Mucosa of rectum (tissue), 2 donors: ENCODE measurements at regions not wholly inside any gene's neighbourhood (a gene's known extent, or its start where the extent isn't known, plus 50 kb on each side); places are given as distances from the start of the nearest gene placed in this dataset.

ENCODE experiments used
- H3K27ac ChIP-seq, 2 donors: one replicate each; pipeline ENCODE4 v1.7.0; 2013; ENCODE audit warnings: inconsistent platforms in 2 of 2, low read depth in 2 of 2, low read length in 2 of 2
- H3K27me3 ChIP-seq, 2 donors: one replicate each; pipeline ENCODE4 v1.7.0; 2013; ENCODE audit warnings: low read length in 2 of 2; ENCODE audit not compliant: control insufficient read depth in 2 of 2, insufficient read depth in 2 of 2
- H3K36me3 ChIP-seq, 2 donors: one replicate each; pipeline ENCODE4 v1.7.0; 2013; ENCODE audit warnings: low read length in 2 of 2; ENCODE audit not compliant: control insufficient read depth in 2 of 2, insufficient read depth in 2 of 2
- H3K4me1 ChIP-seq, 2 donors: one replicate each; pipeline ENCODE4 v1.7.0; 2013; ENCODE audit warnings: low read length in 2 of 2, mild to moderate bottlenecking in 1 of 2; ENCODE audit not compliant: control insufficient read depth in 2 of 2, insufficient read depth in 2 of 2
- H3K4me3 ChIP-seq, 2 donors: one replicate each; pipeline ENCODE4 v1.7.0; 2013; ENCODE audit warnings: low read length in 2 of 2
- H3K9ac ChIP-seq, 2 donors: one replicate each; pipeline ENCODE4 v1.7.0; 2013; ENCODE audit warnings: low read length in 2 of 2, low read depth in 1 of 2, mild to moderate bottlenecking in 1 of 2
- H3K9me3 ChIP-seq, 2 donors: one replicate each; pipeline ENCODE4 v1.7.0; 2013; ENCODE audit warnings: low read length in 2 of 2; ENCODE audit not compliant: control insufficient read depth in 2 of 2
- donor health status: healthy.
- donor health status: Normal muscosa, but diverticular disease.

DNA sequence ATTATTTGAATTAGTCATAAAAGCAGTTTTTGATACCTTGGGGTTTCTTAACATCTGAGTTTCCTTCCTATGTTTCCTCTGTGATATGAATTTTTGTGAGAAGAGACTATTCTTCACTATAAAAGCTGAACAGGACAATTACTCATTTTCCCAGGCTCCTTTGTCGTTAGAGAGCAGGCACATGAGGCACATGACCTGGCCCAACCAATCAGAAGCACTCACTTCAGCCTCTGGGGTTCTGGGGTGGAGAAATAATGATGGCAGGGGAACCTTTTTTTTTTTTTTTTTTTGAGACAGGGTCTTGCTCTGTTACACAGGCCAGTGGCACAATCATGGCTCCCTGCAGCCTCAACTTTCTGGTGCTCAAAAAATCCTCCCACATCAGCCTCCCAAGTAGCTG lies 145.5 kb upstream of the ASIC2 start:
- Histone ChIP-seq H3K9me3 (no peaks in the 10 kb centered on the region), H3K27ac (no peak overlapping the region), H3K36me3 (no peaks in the 10 kb centered on the region), H3K27me3 (no peaks in the 10 kb centered on the region), H3K4me3 (no peak overlapping the region), H3K9ac (no peak overlapping the region), H3K4me1 (no peaks in the 10 kb centered on the region)

GRCh38 chr17:33442320-33442719 lies 149.2 kb upstream of the ASIC2 start:
- Histone ChIP-seq H3K27me3 (no peaks in the 10 kb centered on the region), H3K4me3 (no peak overlapping the region), H3K9ac (no peak overlapping the region), H3K27ac (no peak overlapping the region), H3K36me3 (no peaks in the 10 kb centered on the region), H3K4me1 (no peaks in the 10 kb centered on the region), H3K9me3 (no peaks in the 10 kb centered on the region)

GRCh38 chr17:33444731-33445130 lies 151.6 kb upstream of the ASIC2 start:
- Histone ChIP-seq H3K9ac (no peak overlapping the region), H3K9me3 (no peaks in the 10 kb centered on the region), H3K4me3 (no peak overlapping the region), H3K36me3 (no peaks in the 10 kb centered on the region), H3K27ac (no peak overlapping the region), H3K4me1 (no peaks in the 10 kb centered on the region), H3K27me3 (no peaks in the 10 kb centered on the region)

- H3K4me1 ChIP-seq = no peaks in the 10 kb centered on the region
- no peaks in the 10 kb centered on the region for H3K9me3 ChIP-seq
Measured at GRCh38 chr17:33447090-33447489, 154.0 kb upstream of the ASIC2 start.

DNA sequence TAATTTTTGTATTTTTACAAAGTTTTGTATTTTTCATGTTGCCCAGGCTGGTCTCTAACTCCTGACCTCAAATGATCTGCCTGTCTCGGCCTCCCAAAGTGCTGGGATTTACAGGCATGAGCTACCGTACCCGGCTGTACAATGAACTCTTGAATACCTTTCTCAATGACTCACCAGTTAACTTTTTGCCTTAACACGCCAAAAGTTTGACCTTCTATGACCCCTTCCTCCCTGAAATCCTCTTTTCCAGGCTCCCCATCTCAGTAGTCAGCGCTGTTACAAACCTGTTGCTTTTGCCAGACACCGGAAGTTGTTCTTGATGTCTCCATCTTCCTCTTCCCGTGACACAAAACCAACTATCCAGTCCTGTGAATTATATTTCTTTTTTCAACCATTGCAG lies 158.1 kb upstream of the ASIC2 start:
- Histone ChIP-seq H3K9me3 (no peaks in the 10 kb centered on the region), H3K9ac (no peak overlapping the region), H3K4me3 (no peak overlapping the region), H3K36me3 (no peaks in the 10 kb centered on the region), H3K4me1 (no peaks in the 10 kb centered on the region), H3K27me3 (peaks cover 0 to 3% of the 10 kb centered on the region in 2 donors), H3K27ac (no peak overlapping the region)

More at GRCh38 chr17:33447090-33447489, 154.0 kb upstream of the ASIC2 start:
- no peak overlapping the region for H3K9ac ChIP-seq
- no peak overlapping the region for H3K27ac ChIP-seq
- H3K4me3 ChIP-seq = no peak overlapping the region
- no peaks in the 10 kb centered on the region for H3K36me3 ChIP-seq
- H3K27me3 ChIP-seq = no peaks in the 10 kb centered on the region

DNA sequence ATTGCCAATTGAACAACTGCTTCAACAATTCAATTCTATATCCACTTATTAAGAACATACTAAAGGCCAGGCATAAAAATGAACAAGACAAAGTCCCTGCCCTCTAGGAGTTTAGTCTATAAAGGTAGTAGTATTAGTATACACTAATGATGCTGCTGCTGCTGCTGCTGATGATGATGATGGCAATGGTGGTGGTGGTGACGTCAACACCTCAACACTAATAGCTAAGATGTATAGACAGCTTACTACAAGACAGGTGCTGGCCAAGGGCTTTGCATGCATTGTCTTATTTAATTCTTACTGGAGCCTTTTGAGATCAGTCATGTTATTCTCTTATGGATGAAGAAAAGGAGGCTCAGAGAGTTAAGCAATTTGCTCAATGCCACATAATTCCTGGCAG lies 164.4 kb upstream of the ASIC2 start:
- no peak overlapping the region for H3K4me3 ChIP-seq
- H3K36me3 ChIP-seq = no peaks in the 10 kb centered on the region
- peaks cover 0 to 6% of the 10 kb centered on the region in 2 donors for H3K27me3 ChIP-seq
- H3K9ac ChIP-seq = no peak overlapping the region
- no peaks in the 10 kb centered on the region for H3K9me3 ChIP-seq
- no peaks in the 10 kb centered on the region for H3K4me1 ChIP-seq
- no peak overlapping the region for H3K27ac ChIP-seq

GRCh38 chr17:33459078-33459940 lies 166.2 kb upstream of the ASIC2 start:
- H3K4me1 ChIP-seq = no peaks in the 10 kb centered on the region
- no peaks in the 10 kb centered on the region for H3K9me3 ChIP-seq
- H3K27me3 ChIP-seq = peaks cover 0 to 3% of the 10 kb centered on the region in 2 donors
- no peak overlapping the region for H3K27ac ChIP-seq
- peak overlapping the region in 1 of 2 donors; percentile 34 for H3K4me3 ChIP-seq
- H3K36me3 ChIP-seq = no peaks in the 10 kb centered on the region
- H3K9ac ChIP-seq = no peak overlapping the region

DNA sequence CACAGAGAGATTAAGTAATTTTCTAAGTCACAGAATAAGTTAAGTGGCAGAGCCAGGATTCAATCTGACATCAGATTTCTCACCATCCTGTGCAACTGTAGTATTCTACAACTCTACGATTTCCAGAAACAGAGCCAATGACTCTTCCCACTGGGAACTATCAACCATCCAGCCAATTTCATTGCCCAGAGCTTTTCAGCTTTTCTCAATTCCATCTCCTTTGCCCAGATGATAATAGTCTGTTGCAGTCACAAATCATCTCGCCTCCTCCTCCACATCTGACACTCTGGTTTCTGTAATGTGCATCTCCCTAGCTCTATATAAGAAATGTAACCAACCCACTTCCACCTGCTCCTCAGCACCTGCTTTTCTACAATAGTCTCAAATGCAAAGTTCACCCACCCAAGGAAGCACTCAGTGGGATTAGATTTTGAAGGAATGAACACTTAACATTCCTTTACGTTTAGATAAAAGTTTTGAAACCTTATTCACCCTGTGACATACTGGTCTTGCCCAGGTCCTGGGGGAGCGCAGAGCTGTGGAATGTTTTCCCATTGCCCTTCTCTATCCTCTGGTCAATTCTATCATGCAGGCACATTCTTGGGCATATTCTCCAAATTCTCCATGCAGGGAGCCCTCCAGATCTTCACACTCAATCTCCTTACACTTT lies 167.8 kb upstream of the ASIC2 start:
- no peaks in the 10 kb centered on the region for H3K9me3 ChIP-seq
- no peak overlapping the region for H3K27ac ChIP-seq
- no peaks in the 10 kb centered on the region for H3K4me1 ChIP-seq
- H3K27me3 ChIP-seq = peaks cover 0 to 3% of the 10 kb centered on the region in 2 donors
- no peaks in the 10 kb centered on the region for H3K36me3 ChIP-seq
- no peak overlapping the region for H3K9ac ChIP-seq
- no peak overlapping the region for H3K4me3 ChIP-seq

GRCh38 chr17:33463887-33464286 lies 170.8 kb upstream of the ASIC2 start:
- Histone ChIP-seq H3K27me3 (peaks cover 0 to 3% of the 10 kb centered on the region in 2 donors), H3K27ac (no peak overlapping the region), H3K9ac (no peak overlapping the region), H3K36me3 (no peaks in the 10 kb centered on the region), H3K4me1 (no peaks in the 10 kb centered on the region), H3K4me3 (no peak overlapping the region), H3K9me3 (no peaks in the 10 kb centered on the region)

GRCh38 chr17:33464669-33465280 lies 171.7 kb upstream of the ASIC2 start:
- Histone ChIP-seq H3K36me3 (no peaks in the 10 kb centered on the region), H3K9ac (no peak overlapping the region), H3K27ac (no peak overlapping the region), H3K4me3 (no peak overlapping the region), H3K4me1 (no peaks in the 10 kb centered on the region), H3K27me3 (no peaks in the 10 kb centered on the region), H3K9me3 (no peaks in the 10 kb centered on the region)
